ENCODE measurements at regions not wholly inside any gene's neighbourhood (a gene's known extent, or its start where the extent isn't known, plus 50 kb on each side); places are given as distances from the start of the nearest gene placed in this dataset.

DNA sequence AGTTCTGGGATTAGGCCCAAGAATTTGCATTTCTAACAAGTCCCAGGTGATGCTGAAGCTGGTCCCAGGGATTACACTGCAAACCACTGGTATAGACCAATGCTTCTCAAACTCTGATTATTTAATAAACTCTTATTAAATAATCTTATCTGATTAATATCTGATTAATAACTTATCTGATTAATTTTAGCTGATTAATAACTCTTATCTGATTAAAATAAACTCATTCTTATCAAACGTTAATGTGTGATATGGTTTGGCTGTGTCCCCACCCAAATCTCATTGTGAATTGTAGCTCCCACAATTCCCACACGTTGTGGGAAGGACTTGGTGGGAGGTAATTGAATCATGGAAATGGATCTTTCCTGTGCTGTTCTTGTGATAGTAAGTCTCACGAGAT is 78.6 kb upstream of the TANC2 start:
- TF ChIP-seq POLR2A (IDR thresholded peaks at IDR 0.05) = no peak
- TF ChIP-seq, protein P1, sequence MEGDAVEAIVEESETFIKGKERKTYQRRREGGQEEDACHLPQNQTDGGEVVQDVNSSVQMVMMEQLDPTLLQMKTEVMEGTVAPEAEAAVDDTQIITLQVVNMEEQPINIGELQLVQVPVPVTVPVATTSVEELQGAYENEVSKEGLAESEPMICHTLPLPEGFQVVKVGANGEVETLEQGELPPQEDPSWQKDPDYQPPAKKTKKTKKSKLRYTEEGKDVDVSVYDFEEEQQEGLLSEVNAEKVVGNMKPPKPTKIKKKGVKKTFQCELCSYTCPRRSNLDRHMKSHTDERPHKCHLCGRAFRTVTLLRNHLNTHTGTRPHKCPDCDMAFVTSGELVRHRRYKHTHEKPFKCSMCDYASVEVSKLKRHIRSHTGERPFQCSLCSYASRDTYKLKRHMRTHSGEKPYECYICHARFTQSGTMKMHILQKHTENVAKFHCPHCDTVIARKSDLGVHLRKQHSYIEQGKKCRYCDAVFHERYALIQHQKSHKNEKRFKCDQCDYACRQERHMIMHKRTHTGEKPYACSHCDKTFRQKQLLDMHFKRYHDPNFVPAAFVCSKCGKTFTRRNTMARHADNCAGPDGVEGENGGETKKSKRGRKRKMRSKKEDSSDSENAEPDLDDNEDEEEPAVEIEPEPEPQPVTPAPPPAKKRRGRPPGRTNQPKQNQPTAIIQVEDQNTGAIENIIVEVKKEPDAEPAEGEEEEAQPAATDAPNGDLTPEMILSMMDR (IDR thresholded peaks at IDR 0.05 in 8 of 11, conservative IDR thresholded peaks at IDR 0.05 in 3 of 11) = no peak

All from spleen (tissue), 7 donors.